ENCODE measurements at regions not wholly inside any gene's neighbourhood (a gene's known extent, or its start where the extent isn't known, plus 50 kb on each side); places are given as distances from the start of the nearest gene placed in this dataset.
A peak's percentile ranks its signal among the peaks of the same experiment; 100 is the strongest.
"Not testable (repeated sequence)": the region's sequence is repeated elsewhere in the genome, so short reads cannot be mapped to it uniquely, and the experiment has no call there.

- ATAC-seq: no peak
- DNase-seq (ENCODE audit: low spot score): no peak
Observed at GRCh38 chr1:193931356-193931755, 744.9 kb upstream of the B3GALT2 start.

- no peak for DNase-seq (ENCODE audit: low spot score)
- ATAC-seq: no peak
Observed at GRCh38 chr1:193929374-193930033, 743.1 kb upstream of the B3GALT2 start.

- DNase-seq (ENCODE audit: low spot score) (no peak), ATAC-seq (no peak)
Observed at GRCh38 chr1:193927550-193927949, 741.1 kb upstream of the B3GALT2 start.

GRCh38 chr1:193926956-193927355 is 740.5 kb upstream of the B3GALT2 start:
- ATAC-seq (no peak), DNase-seq (ENCODE audit: low spot score) (no peak)

- ATAC-seq (no peak), DNase-seq (ENCODE audit: low spot score) (no peak)
Observed at GRCh38 chr1:193919827-193920226, 733.4 kb upstream of the B3GALT2 start.

GRCh38 chr1:193916452-193916851 is 730.0 kb upstream of the B3GALT2 start:
- no peak for DNase-seq (ENCODE audit: low spot score)
- ATAC-seq: no peak

GRCh38 chr1:193914871-193915270 is 728.5 kb upstream of the B3GALT2 start:
- ATAC-seq (no peak), DNase-seq (ENCODE audit: low spot score) (no peak)

GRCh38 chr1:193909406-193910082 is 723.1 kb upstream of the B3GALT2 start:
- DNase-seq (ENCODE audit: low spot score): no peak
- no peak for ATAC-seq

GRCh38 chr1:193905288-193906085 is 719.1 kb upstream of the B3GALT2 start:
- ATAC-seq (peak; percentile 97), DNase-seq (ENCODE audit: low spot score) (no peak)

GRCh38 chr1:193891788-193892187 is 705.4 kb upstream of the B3GALT2 start:
- ATAC-seq: no peak
- no peak for DNase-seq (ENCODE audit: low spot score)

GRCh38 chr1:193890935-193891334 is 704.5 kb upstream of the B3GALT2 start:
- ATAC-seq (no peak), DNase-seq (ENCODE audit: low spot score) (no peak)

GRCh38 chr1:193884848-193885558 is 698.6 kb upstream of the B3GALT2 start:
- ATAC-seq (no peak), DNase-seq (ENCODE audit: low spot score) (no peak)

- not testable (repeated sequence) for ATAC-seq; DNase-seq (ENCODE audit: low spot score)
Observed at GRCh38 chr1:193877920-193878319, 691.5 kb upstream of the B3GALT2 start.

GRCh38 chr1:193868425-193868824 is 682.0 kb upstream of the B3GALT2 start:
- ATAC-seq (no peak), DNase-seq (ENCODE audit: low spot score) (no peak)

- DNase-seq (ENCODE audit: low spot score): no peak
- ATAC-seq: no peak
Observed at GRCh38 chr1:193856261-193856660, 669.8 kb upstream of the B3GALT2 start.

GRCh38 chr1:193850745-193851144 is 664.3 kb upstream of the B3GALT2 start:
- DNase-seq (ENCODE audit: low spot score) (no peak), ATAC-seq (no peak)

- DNase-seq (ENCODE audit: low spot score): no peak
- no peak for ATAC-seq
Observed at GRCh38 chr1:193846876-193847604, 660.6 kb upstream of the B3GALT2 start.

GRCh38 chr1:193846411-193846810 is 660.0 kb upstream of the B3GALT2 start:
- DNase-seq (ENCODE audit: low spot score) (no peak), ATAC-seq (no peak)

GRCh38 chr1:193841857-193842256 is 655.4 kb upstream of the B3GALT2 start:
- no peak for ATAC-seq
- DNase-seq (ENCODE audit: low spot score): no peak

GRCh38 chr1:193831465-193831864 is 645.1 kb upstream of the B3GALT2 start:
- ATAC-seq (no peak), DNase-seq (ENCODE audit: low spot score) (no peak)

GRCh38 chr1:193827516-193827915 is 641.1 kb upstream of the B3GALT2 start:
- DNase-seq (ENCODE audit: low spot score) (no peak), ATAC-seq (no peak)

All from left lobe of liver (tissue), 2 donors.